ENCODE measurements at regions not wholly inside any gene's neighbourhood (a gene's known extent, or its start where the extent isn't known, plus 50 kb on each side); places are given as distances from the start of the nearest gene placed in this dataset.

- no peak for DNase-seq (ENCODE audit: low spot score)
- intact Hi-C loops (cut with DNase I): loop anchor here (5.0 kb wide), 1 partner anchor 171 kb away; no protein-coding TSS in a partner anchor
These were observed 129.5 kb downstream of the LARP7 start for GRCh38 chr4:112766422-112766821.

GRCh38 chr4:112767386-112767785 is 130.4 kb downstream of the LARP7 start:
- no peak for DNase-seq (ENCODE audit: low spot score)
- intact Hi-C loops (cut with DNase I): loop anchor here (5.0 kb wide), 1 partner anchor 170 kb away; no protein-coding TSS in a partner anchor

GRCh38 chr4:112770114-112770513 is 133.2 kb downstream of the LARP7 start:
- intact Hi-C loops (cut with DNase I): no loop called here
- no peak for DNase-seq (ENCODE audit: low spot score)

- intact Hi-C loops (cut with DNase I): no loop called here
These were observed 138.9 kb downstream of the LARP7 start for GRCh38 chr4:112775801-112776200.

GRCh38 chr4:112776535-112776934 is 139.6 kb downstream of the LARP7 start:
- intact Hi-C loops (cut with DNase I): no loop called here
- no peak for DNase-seq (ENCODE audit: low spot score)

More at GRCh38 chr4:112775801-112776200, 138.9 kb downstream of the LARP7 start:
- no peak for DNase-seq (ENCODE audit: low spot score)

GRCh38 chr4:112778520-112778919 is 141.6 kb downstream of the LARP7 start:
- DNase-seq (ENCODE audit: low spot score): no peak
- intact Hi-C loops (cut with DNase I): no loop called here

GRCh38 chr4:112793033-112793432 is 156.1 kb downstream of the LARP7 start:
- DNase-seq (ENCODE audit: low spot score): no peak
- intact Hi-C loops (cut with DNase I): no loop called here

GRCh38 chr4:112800001-112800400 is 163.1 kb downstream of the LARP7 start:
- no peak for DNase-seq (ENCODE audit: low spot score)
- intact Hi-C loops (cut with DNase I): no loop called here

- no peak for DNase-seq (ENCODE audit: low spot score)
- intact Hi-C loops (cut with DNase I): no loop called here
These were observed 164.4 kb downstream of the LARP7 start for GRCh38 chr4:112801341-112801740.

GRCh38 chr4:112802780-112803179 is 165.8 kb downstream of the LARP7 start:
- DNase-seq (ENCODE audit: low spot score): no peak
- intact Hi-C loops (cut with DNase I): no loop called here

GRCh38 chr4:112807083-112807482 is 170.1 kb downstream of the LARP7 start:
- intact Hi-C loops (cut with DNase I): no loop called here
- DNase-seq (ENCODE audit: low spot score): no peak

GRCh38 chr4:112808001-112808400 is 171.1 kb downstream of the LARP7 start:
- no peak for DNase-seq (ENCODE audit: low spot score)
- intact Hi-C loops (cut with DNase I): no loop called here

GRCh38 chr4:112813790-112814189 is 176.8 kb downstream of the LARP7 start:
- no peak for DNase-seq (ENCODE audit: low spot score)
- intact Hi-C loops (cut with DNase I): no loop called here

- intact Hi-C loops (cut with DNase I): no loop called here
- DNase-seq (ENCODE audit: low spot score): peak; percentile 78
These were observed 181.1 kb downstream of the LARP7 start for GRCh38 chr4:112817933-112818593.

GRCh38 chr4:112818594-112818965 is 181.6 kb downstream of the LARP7 start:
- DNase-seq (ENCODE audit: low spot score): no peak
- intact Hi-C loops (cut with DNase I): no loop called here

- no peak for DNase-seq (ENCODE audit: low spot score)
- intact Hi-C loops (cut with DNase I): no loop called here
These were observed 182.8 kb downstream of the LARP7 start for GRCh38 chr4:112819729-112820128.

GRCh38 chr4:112823156-112823555 is 186.2 kb downstream of the LARP7 start:
- intact Hi-C loops (cut with DNase I): no loop called here
- no peak for DNase-seq (ENCODE audit: low spot score)

GRCh38 chr4:112823606-112824005 is 186.7 kb downstream of the LARP7 start:
- intact Hi-C loops (cut with DNase I): no loop called here
- DNase-seq (ENCODE audit: low spot score): no peak

GRCh38 chr4:112830753-112831386 is 193.9 kb downstream of the LARP7 start:
- intact Hi-C loops (cut with DNase I): no loop called here
- DNase-seq (ENCODE audit: low spot score): no peak

GRCh38 chr4:112832493-112832892 is 195.6 kb downstream of the LARP7 start:
- no peak for DNase-seq (ENCODE audit: low spot score)
- intact Hi-C loops (cut with DNase I): no loop called here

- intact Hi-C loops (cut with DNase I): no loop called here
- DNase-seq (ENCODE audit: low spot score): no peak
These were observed 200.0 kb downstream of the LARP7 start for GRCh38 chr4:112836895-112837294.
